Thoracic aorta (tissue), 2 donors: ENCODE measurements at regions not wholly inside any gene's neighbourhood (a gene's known extent, or its start where the extent isn't known, plus 50 kb on each side); places are given as distances from the start of the nearest gene placed in this dataset.
"Not testable (repeated sequence)": the region's sequence is repeated elsewhere in the genome, so short reads cannot be mapped to it uniquely, and the experiment has no call there.

Source experiments
- ATAC-seq: fragments of 150-250 bp; one replicate; pipeline ENCODE4 v1.8.0; 2017; ENCODE audit warnings: low read depth; ENCODE audit not compliant: insufficient number of reproducible peaks, low FRiP score
- DNase-seq: peaks from one replicate; pipeline ENCODE4 v3.0.0-alpha.2; 2020; ENCODE audit warnings: low spot score
- H3K27ac ChIP-seq, 2 donors: fragments of 200-600 bp; sonication (generic); 1 replicate in 1 of 2; 2 replicates in 1 of 2; pipeline ENCODE4 v1.5.1; 2016; ENCODE audit warnings: mild to moderate bottlenecking in 2 of 2, moderate library complexity in 2 of 2
- H3K27me3 ChIP-seq: fragments of 200-600 bp; sonication (generic); replicated peaks from 2 replicates; pipeline ENCODE4 v1.6.0; 2016; ENCODE audit warnings: mild to moderate bottlenecking; ENCODE audit not compliant: insufficient read depth
- H3K36me3 ChIP-seq: fragments of 200-600 bp; sonication (generic); one replicate; pipeline ENCODE4 v1.5.1; 2016
- H3K4me1 ChIP-seq, 2 donors: fragments of 200-600 bp; sonication (generic); 1 replicate in 1 of 2; 2 replicates in 1 of 2; pipeline versions ENCODE4 v1.5.1 to v1.6.0; 2016; ENCODE audit warnings: low read depth in 2 of 2, mild to moderate bottlenecking in 1 of 2; ENCODE audit not compliant: control insufficient read depth in 1 of 2
- H3K4me3 ChIP-seq: fragments of 200-600 bp; sonication (generic); 2 replicates; pipeline ENCODE4 v1.5.1; 2016; ENCODE audit warnings: mild to moderate bottlenecking
- H3K9me3 ChIP-seq: fragments of 200-600 bp; sonication (generic); 2 replicates; pipeline ENCODE4 v1.5.1; 2016
- CTCF ChIP-seq: fragments of 200-600 bp; sonication (generic); IDR thresholded peaks from one replicate; pipeline ENCODE4 v1.5.1; 2019; ENCODE audit warnings: antibody characterized with exemption

- Histone ChIP-seq H3K27me3 (no peaks in the 10 kb centered on the region), H3K9me3 (no peaks in the 10 kb centered on the region), H3K4me1 (no peaks in the 10 kb centered on the region), H3K36me3 (no peaks in the 10 kb centered on the region), H3K4me3 (no peak overlapping the region), H3K27ac (no peak overlapping the region)
- no peak for TF ChIP-seq CTCF
- ATAC-seq (no peak), DNase-seq (no peak)
Observed at GRCh38 chr6:82507112-82507511, 143.5 kb downstream of the TPBG start.

GRCh38 chr6:82511546-82511945 lies 147.9 kb downstream of the TPBG start:
- no peaks in the 10 kb centered on the region for H3K4me1 ChIP-seq
- no peak overlapping the region for H3K4me3 ChIP-seq
- H3K27ac ChIP-seq, result no peak overlapping the region
- H3K9me3 ChIP-seq, result no peaks in the 10 kb centered on the region
- H3K36me3 ChIP-seq, result no peaks in the 10 kb centered on the region
- no peaks in the 10 kb centered on the region for H3K27me3 ChIP-seq
- no peak for ATAC-seq
- DNase-seq, result no peak
- TF ChIP-seq CTCF, result no peak

- H3K36me3 ChIP-seq, H3K27me3 ChIP-seq, H3K4me1 ChIP-seq, ATAC-seq, H3K27ac ChIP-seq, H3K9me3 ChIP-seq, H3K4me3 ChIP-seq, DNase-seq: not testable (repeated sequence)
Observed at GRCh38 chr6:82517896-82518295, 154.3 kb downstream of the TPBG start.

GRCh38 chr6:82521369-82521768 lies 157.8 kb downstream of the TPBG start:
- DNase-seq, result no peak
- H3K36me3 ChIP-seq, result no peaks in the 10 kb centered on the region
- no peaks in the 10 kb centered on the region for H3K4me1 ChIP-seq
- peaks cover 3% of the 10 kb centered on the region for H3K9me3 ChIP-seq
- TF ChIP-seq CTCF, result no peak
- no peaks in the 10 kb centered on the region for H3K27me3 ChIP-seq
- no peak overlapping the region for H3K4me3 ChIP-seq
- ATAC-seq, result no peak
- H3K27ac ChIP-seq, result no peak overlapping the region

GRCh38 chr6:82521861-82522260 lies 158.2 kb downstream of the TPBG start:
- H3K4me1 ChIP-seq, result no peaks in the 10 kb centered on the region
- H3K27ac ChIP-seq, result no peak overlapping the region
- H3K36me3 ChIP-seq, result no peaks in the 10 kb centered on the region
- TF ChIP-seq CTCF, result no peak
- ATAC-seq (no peak), DNase-seq (no peak)
- peaks cover 1% of the 10 kb centered on the region for H3K9me3 ChIP-seq
- H3K4me3 ChIP-seq, result no peak overlapping the region
- H3K27me3 ChIP-seq, result no peaks in the 10 kb centered on the region

GRCh38 chr6:82524031-82524430 lies 160.4 kb downstream of the TPBG start:
- DNase-seq, result no peak
- no peak for ATAC-seq
- no peak for TF ChIP-seq CTCF
- Histone ChIP-seq H3K36me3 (no peaks in the 10 kb centered on the region), H3K4me1 (no peaks in the 10 kb centered on the region), H3K27ac (no peak overlapping the region), H3K27me3 (no peaks in the 10 kb centered on the region), H3K9me3 (no peaks in the 10 kb centered on the region), H3K4me3 (no peak overlapping the region)
